ENCODE measurements at regions not wholly inside any gene's neighbourhood (a gene's known extent, or its start where the extent isn't known, plus 50 kb on each side); places are given as distances from the start of the nearest gene placed in this dataset.
A peak's percentile ranks its signal among the peaks of the same experiment; 100 is the strongest.

- Histone ChIP-seq H3K27ac (ENCODE audit: insufficient read depth, low read length) (no peak overlapping the region), H3K79me2 (ENCODE audit: control insufficient read depth, insufficient read depth, low read length) (no peaks in the 10 kb centered on the region), H3K9ac (ENCODE audit: insufficient read depth, low read length) (no peak overlapping the region), H2AFZ (ENCODE audit: low read length) (no peak overlapping the region), H3K27me3 (ENCODE audit: control insufficient read depth, insufficient read depth, low read length) (no peaks in the 10 kb centered on the region), H3K36me3 (ENCODE audit: control insufficient read depth, insufficient read depth, low read length) (no peaks in the 10 kb centered on the region), H4K20me1 (ENCODE audit: control insufficient read depth, extremely low read depth, insufficient read depth, low read length) (no peaks in the 10 kb centered on the region), H3K4me2 (ENCODE audit: extremely low read depth, insufficient read depth, low read length) (no peak overlapping the region), H3K9me3 (ENCODE audit: control insufficient read depth, insufficient read depth, low read depth, low read length) (no peaks in the 10 kb centered on the region), H3K4me1 (ENCODE audit: control insufficient read depth, extremely low read depth, insufficient read depth, low read length) (no peaks in the 10 kb centered on the region), H3K4me3 (replicated peaks in 1 of 4; ENCODE audit: control extremely low read depth in 1 of 4, insufficient read depth in 1 of 4, low read depth in 3 of 4, low read length in 4 of 4) (no peak overlapping the region)
- TF ChIP-seq CTCF (conservative IDR thresholded peaks at IDR 0.05 in 1 of 2, IDR thresholded peaks at IDR 0.05 in 1 of 2; ENCODE audit: low read depth in 1 of 2, low read length in 2 of 2) (no peak), EZH2 (IDR thresholded peaks at IDR 0.05; ENCODE audit: low read length, missing control alignments) (no peak)
- DNase-seq (ENCODE audit: low read depth in 2 of 2) = no peak
Observed at GRCh38 chr12:23099104-23099503, 474.1 kb downstream of the ETNK1 start.

- no peaks in the 10 kb centered on the region for H3K79me2 ChIP-seq (ENCODE audit: control insufficient read depth, insufficient read depth, low read length)
- H3K27me3 ChIP-seq (ENCODE audit: control insufficient read depth, insufficient read depth, low read length) = no peaks in the 10 kb centered on the region
- no peaks in the 10 kb centered on the region for H3K9me3 ChIP-seq (ENCODE audit: control insufficient read depth, insufficient read depth, low read depth, low read length)
- no peaks in the 10 kb centered on the region for H3K4me1 ChIP-seq (ENCODE audit: control insufficient read depth, extremely low read depth, insufficient read depth, low read length)
- H3K4me2 ChIP-seq (ENCODE audit: extremely low read depth, insufficient read depth, low read length) = no peak overlapping the region
- TF ChIP-seq EZH2 (IDR thresholded peaks at IDR 0.05; ENCODE audit: low read length, missing control alignments) (no peak), CTCF (conservative IDR thresholded peaks at IDR 0.05 in 1 of 2, IDR thresholded peaks at IDR 0.05 in 1 of 2; ENCODE audit: low read depth in 1 of 2, low read length in 2 of 2) (no peak)
- H4K20me1 ChIP-seq (ENCODE audit: control insufficient read depth, extremely low read depth, insufficient read depth, low read length) = no peaks in the 10 kb centered on the region
- peak in 1 of 2 donors; percentile 65 for DNase-seq (ENCODE audit: low read depth in 2 of 2)
- no peak overlapping the region for H3K9ac ChIP-seq (ENCODE audit: insufficient read depth, low read length)
- no peak overlapping the region for H3K27ac ChIP-seq (ENCODE audit: insufficient read depth, low read length)
- H3K4me3 ChIP-seq (replicated peaks in 1 of 4; ENCODE audit: control extremely low read depth in 1 of 4, insufficient read depth in 1 of 4, low read depth in 3 of 4, low read length in 4 of 4) = no peak overlapping the region
- no peak overlapping the region for H2AFZ ChIP-seq (ENCODE audit: low read length)
- H3K36me3 ChIP-seq (ENCODE audit: control insufficient read depth, insufficient read depth, low read length) = no peaks in the 10 kb centered on the region
Observed at GRCh38 chr12:23099604-23100003, 474.6 kb downstream of the ETNK1 start.

- TF ChIP-seq EZH2 (IDR thresholded peaks at IDR 0.05; ENCODE audit: low read length, missing control alignments) (no peak), CTCF (conservative IDR thresholded peaks at IDR 0.05 in 1 of 2, IDR thresholded peaks at IDR 0.05 in 1 of 2; ENCODE audit: low read depth in 1 of 2, low read length in 2 of 2) (no peak)
- H2AFZ ChIP-seq (ENCODE audit: low read length) = no peak overlapping the region
- no peaks in the 10 kb centered on the region for H3K9me3 ChIP-seq (ENCODE audit: control insufficient read depth, insufficient read depth, low read depth, low read length)
- no peaks in the 10 kb centered on the region for H3K36me3 ChIP-seq (ENCODE audit: control insufficient read depth, insufficient read depth, low read length)
- no peak overlapping the region for H3K4me2 ChIP-seq (ENCODE audit: extremely low read depth, insufficient read depth, low read length)
- H4K20me1 ChIP-seq (ENCODE audit: control insufficient read depth, extremely low read depth, insufficient read depth, low read length) = no peaks in the 10 kb centered on the region
- no peaks in the 10 kb centered on the region for H3K4me1 ChIP-seq (ENCODE audit: control insufficient read depth, extremely low read depth, insufficient read depth, low read length)
- H3K79me2 ChIP-seq (ENCODE audit: control insufficient read depth, insufficient read depth, low read length) = no peaks in the 10 kb centered on the region
- no peak overlapping the region for H3K27ac ChIP-seq (ENCODE audit: insufficient read depth, low read length)
- no peak for DNase-seq (ENCODE audit: low read depth in 2 of 2)
- no peak overlapping the region for H3K4me3 ChIP-seq (replicated peaks in 1 of 4; ENCODE audit: control extremely low read depth in 1 of 4, insufficient read depth in 1 of 4, low read depth in 3 of 4, low read length in 4 of 4)
- H3K9ac ChIP-seq (ENCODE audit: insufficient read depth, low read length) = no peak overlapping the region
- H3K27me3 ChIP-seq (ENCODE audit: control insufficient read depth, insufficient read depth, low read length) = no peaks in the 10 kb centered on the region
Observed at GRCh38 chr12:23108957-23109356, 484.0 kb downstream of the ETNK1 start.
